Peyer's patch (tissue), 4 donors: ENCODE measurements at regions not wholly inside any gene's neighbourhood (a gene's known extent, or its start where the extent isn't known, plus 50 kb on each side); places are given as distances from the start of the nearest gene placed in this dataset.

Source experiments
- CTCF ChIP-seq, 6 experiments: fragments of 450-650 bp in 4 of 6; fragments of 200-600 bp in 2 of 6; sonication (generic) in 1 of 6; IDR thresholded peaks; one replicate each; pipeline ENCODE4 v1.5.1; 2017 to 2019; ENCODE audit warnings: antibody characterized with exemption in 6 of 6, mild to moderate bottlenecking in 3 of 6, moderate library complexity in 1 of 6
- POLR2A ChIP-seq, 2 donors: fragments of 450-650 bp; IDR thresholded peaks; one replicate each; pipeline ENCODE4 v1.5.1; 2017; ENCODE audit warnings: antibody characterized with exemption in 2 of 2, mild to moderate bottlenecking in 2 of 2, moderate library complexity in 2 of 2

DNA sequence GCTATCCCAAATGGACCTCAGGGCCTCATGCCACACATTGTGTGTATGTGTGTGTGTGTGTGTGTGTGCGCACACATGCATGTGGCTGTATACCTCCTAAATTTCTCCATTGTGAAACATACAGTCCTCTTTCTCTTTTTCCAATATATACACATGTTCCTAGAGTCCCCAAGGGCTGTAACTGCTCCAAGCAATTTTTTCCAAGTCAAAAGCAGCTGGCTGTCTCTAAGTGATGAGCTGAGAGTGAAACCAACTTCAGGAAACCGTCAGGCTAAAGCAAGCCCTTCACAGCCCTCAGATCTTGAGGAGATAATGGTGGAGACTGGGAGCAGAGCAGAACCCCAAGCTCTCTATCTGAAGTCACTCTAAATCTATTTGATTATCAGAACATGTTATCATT lies 496.1 kb upstream of the DIPK2B start:
- TF ChIP-seq CTCF (IDR thresholded peaks at IDR 0.05) (no peak), POLR2A (IDR thresholded peaks at IDR 0.05) (no peak)
